Omental fat pad (tissue), 3 donors: ENCODE measurements at regions not wholly inside any gene's neighbourhood (a gene's known extent, or its start where the extent isn't known, plus 50 kb on each side); places are given as distances from the start of the nearest gene placed in this dataset.
"Not testable (repeated sequence)": the region's sequence is repeated elsewhere in the genome, so short reads cannot be mapped to it uniquely, and the experiment has no call there.

ENCODE experiments used
- ATAC-seq: fragments of 150-250 bp; one replicate; pipeline ENCODE4 v1.9.1; 2016; ENCODE audit warnings: mild to moderate bottlenecking, moderate library complexity; ENCODE audit not compliant: low FRiP score
- DNase-seq: peaks from one replicate; pipeline ENCODE4 v3.0.0-alpha.2; 2019; ENCODE audit warnings: low spot score
- TF ChIP-seq, protein P1 (sequence below), 3 donors: fragments of 450-650 bp; IDR thresholded peaks; one replicate each; pipeline ENCODE4 v1.5.1; 2016 to 2017; ENCODE audit warnings: antibody characterized with exemption in 3 of 3, mild to moderate bottlenecking in 3 of 3, moderate library complexity in 2 of 3

DNA sequence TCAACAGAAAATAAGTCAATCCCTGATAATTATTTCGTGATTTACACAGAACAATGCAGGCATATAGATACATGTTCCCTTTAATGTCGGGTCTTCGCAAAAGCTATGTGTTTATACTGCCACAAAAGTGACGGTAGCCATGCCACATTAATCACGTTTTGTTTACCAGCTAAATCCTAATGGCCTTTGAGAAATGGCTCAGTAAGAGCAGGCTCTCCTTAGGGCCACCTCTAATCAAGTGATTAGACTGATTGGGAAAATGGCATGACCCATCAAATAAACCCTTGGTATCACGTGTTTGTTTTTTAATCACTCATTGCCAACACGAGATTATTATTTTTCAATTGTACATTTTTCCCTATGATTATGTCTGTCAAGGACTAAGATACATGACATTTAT is 102.0 kb upstream of the USP25 start:
- DNase-seq (no peak), ATAC-seq (no peak)
- TF ChIP-seq, protein P1, sequence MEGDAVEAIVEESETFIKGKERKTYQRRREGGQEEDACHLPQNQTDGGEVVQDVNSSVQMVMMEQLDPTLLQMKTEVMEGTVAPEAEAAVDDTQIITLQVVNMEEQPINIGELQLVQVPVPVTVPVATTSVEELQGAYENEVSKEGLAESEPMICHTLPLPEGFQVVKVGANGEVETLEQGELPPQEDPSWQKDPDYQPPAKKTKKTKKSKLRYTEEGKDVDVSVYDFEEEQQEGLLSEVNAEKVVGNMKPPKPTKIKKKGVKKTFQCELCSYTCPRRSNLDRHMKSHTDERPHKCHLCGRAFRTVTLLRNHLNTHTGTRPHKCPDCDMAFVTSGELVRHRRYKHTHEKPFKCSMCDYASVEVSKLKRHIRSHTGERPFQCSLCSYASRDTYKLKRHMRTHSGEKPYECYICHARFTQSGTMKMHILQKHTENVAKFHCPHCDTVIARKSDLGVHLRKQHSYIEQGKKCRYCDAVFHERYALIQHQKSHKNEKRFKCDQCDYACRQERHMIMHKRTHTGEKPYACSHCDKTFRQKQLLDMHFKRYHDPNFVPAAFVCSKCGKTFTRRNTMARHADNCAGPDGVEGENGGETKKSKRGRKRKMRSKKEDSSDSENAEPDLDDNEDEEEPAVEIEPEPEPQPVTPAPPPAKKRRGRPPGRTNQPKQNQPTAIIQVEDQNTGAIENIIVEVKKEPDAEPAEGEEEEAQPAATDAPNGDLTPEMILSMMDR (IDR thresholded peaks at IDR 0.05): no peak

DNA sequence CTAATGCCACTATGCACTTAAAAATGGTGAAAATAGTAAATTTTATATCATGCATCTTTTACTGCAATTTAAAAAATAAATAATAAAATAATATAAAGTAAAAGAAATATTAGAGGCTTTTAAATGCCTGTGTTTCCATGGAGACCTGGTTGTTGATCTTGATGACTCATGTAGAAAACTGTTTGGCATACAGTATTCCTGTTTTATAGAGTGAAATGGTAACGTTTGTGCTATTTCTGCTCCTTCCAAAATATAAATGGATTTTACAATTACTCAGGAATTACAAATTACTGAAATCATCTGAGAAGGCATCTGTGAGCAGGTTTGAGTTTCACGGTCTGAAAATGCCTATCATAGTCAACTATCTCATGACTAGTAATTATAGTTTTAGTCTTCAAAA is 98.4 kb upstream of the USP25 start:
- TF ChIP-seq, protein P1 (IDR thresholded peaks at IDR 0.05): no peak
- ATAC-seq (peak; percentile 59), DNase-seq (no peak)

DNA sequence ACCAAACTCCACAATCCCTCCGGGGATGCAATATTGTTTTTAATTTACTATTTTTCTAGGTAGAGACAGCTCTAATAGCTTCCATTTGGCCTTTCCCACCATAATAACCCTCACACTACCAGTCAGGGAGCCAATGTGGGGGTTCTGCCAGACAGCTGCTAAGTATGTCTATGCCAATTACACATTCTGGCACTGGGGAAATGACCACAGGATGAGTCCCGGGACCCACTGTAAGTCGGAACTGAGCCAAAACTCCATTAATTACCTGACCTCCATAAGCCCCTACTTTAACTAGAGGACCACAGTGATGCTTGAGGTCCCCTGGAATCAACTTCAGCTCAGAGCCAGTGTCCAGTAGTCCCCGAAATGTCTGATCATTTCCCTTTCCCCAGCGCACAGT is 95.2 kb upstream of the USP25 start:
- ATAC-seq, DNase-seq: not testable (repeated sequence)

DNA sequence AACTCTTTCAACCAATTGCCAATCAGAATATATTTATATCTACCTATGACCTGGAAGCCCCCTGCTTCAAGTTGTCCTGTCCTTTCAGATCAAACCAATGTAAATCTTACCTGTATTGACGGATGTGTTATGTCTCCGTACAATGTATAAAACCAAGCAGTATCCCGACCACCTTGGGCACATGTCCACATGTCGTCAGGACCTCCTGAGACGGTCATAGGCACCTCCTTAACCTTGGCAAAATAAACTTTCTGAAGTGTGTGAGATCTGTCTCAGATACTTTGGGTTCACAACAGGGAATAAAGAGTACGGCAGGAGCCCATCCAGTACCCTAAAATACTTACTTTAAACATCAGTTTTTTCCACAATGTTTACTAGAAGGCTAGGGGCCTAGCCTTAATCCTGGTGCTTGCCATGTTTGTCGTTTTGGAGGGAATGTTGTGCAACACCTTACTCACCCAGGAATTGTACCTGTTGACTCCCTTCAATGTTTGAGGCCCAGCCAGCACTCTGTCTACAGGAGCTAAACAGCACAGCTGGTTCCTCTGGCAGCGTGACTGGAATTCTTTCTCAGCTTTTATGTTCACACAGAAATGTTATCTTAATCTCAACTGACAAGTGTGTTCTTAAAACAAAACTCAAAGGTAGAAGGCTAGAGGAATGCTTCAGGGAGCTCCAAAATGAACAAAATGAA is 90.8 kb upstream of the USP25 start:
- TF ChIP-seq, protein P1 (IDR thresholded peaks at IDR 0.05): no peak
- ATAC-seq (peak; percentile 76), DNase-seq (no peak)

DNA sequence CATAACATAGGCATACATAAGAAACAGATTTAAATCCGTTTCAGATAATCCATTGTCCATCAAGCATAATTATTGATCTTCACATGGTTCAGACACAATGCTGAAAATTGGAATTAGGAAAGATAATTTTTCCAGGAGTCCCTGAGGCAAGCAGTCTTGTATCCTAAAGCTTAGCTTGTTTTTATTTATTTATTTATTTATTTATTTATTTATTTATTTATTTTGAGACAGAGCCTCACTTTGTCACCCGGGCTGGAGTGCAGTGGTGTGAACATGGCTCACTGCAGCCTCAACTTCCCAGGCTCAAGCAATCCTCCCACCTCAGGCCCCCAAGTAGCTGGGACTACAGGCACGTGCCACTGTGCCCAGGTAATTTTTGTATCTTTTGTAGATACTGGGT is 89.7 kb upstream of the USP25 start:
- ATAC-seq, DNase-seq: not testable (repeated sequence)

DNA sequence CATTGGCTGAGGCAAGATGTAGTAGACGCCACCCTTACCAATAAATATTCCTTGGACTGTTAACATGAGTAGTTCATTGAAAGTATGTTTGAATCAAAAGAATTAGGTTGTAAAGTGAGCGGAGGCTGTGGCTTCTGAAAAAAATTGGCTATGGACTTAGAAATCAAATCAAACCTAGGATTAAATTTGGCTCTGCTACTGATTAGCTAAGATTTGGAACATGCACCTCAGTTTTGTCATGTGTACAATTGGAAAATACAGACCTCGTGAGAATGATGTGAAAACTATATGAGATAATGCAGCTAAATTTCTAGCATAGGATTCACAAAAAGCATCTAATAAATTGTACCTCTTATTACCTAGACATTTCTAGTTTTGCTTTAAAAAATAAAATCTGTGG is 85.3 kb upstream of the USP25 start:
- TF ChIP-seq, protein P1 (IDR thresholded peaks at IDR 0.05): no peak
- DNase-seq (no peak), ATAC-seq (no peak)

DNA sequence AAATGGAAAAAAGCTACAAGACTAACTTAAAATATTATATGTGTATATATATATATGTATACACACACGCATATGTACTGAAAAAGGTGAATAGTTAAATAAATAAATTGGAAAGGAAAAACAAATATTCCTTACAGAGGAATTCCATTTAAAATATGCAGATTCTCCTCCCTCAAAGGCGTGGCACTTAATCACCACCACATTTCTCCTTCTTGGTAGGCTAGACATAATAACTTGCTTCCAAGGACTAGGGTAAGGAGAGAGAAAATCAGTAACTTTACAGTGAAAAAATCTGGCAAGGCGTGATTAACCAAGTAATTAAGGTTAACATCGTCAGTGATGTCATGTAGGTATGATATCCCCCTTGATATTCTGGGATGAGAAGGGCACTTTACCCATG is 84.0 kb upstream of the USP25 start:
- ATAC-seq: no peak
- TF ChIP-seq, protein P1 (IDR thresholded peaks at IDR 0.05): no peak
- DNase-seq: no peak

DNA sequence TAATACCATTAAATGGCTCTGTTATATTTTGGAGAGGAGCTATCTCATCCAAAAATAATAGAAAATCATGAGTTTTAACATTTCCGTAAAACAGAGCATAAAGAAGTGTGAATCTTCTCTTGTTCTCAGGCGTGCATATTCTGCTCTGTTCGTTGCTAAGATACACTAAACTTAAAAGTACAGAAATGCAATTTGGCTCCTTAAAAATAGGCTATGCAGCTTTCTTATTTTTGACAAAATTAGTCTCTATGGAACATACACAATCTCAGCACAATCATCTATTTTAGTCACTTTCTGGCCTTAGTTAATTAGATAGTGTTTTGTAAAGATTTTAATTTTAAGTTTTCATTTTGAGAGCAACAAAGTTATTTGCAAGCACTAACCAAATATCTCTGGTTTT is 79.0 kb upstream of the USP25 start:
- ATAC-seq (no peak), DNase-seq (no peak)
- TF ChIP-seq, protein P1 (IDR thresholded peaks at IDR 0.05): no peak
